Glomerular visceral epithelial cell (primary cell): ENCODE measurements at regions not wholly inside any gene's neighbourhood (a gene's known extent, or its start where the extent isn't known, plus 50 kb on each side); places are given as distances from the start of the nearest gene placed in this dataset.

Experiments used
- DNase-seq: peaks from one replicate; pipeline ENCODE4 v3.0.0-alpha.2; 2016; ENCODE audit errors: extremely low spot score

- DNase-seq: no peak
Observed at GRCh38 chr5:96340357-96340756, 92.7 kb downstream of the PCSK1 start.

GRCh38 chr5:96339862-96340261 lies 93.2 kb downstream of the PCSK1 start:
- DNase-seq: no peak

DNA sequence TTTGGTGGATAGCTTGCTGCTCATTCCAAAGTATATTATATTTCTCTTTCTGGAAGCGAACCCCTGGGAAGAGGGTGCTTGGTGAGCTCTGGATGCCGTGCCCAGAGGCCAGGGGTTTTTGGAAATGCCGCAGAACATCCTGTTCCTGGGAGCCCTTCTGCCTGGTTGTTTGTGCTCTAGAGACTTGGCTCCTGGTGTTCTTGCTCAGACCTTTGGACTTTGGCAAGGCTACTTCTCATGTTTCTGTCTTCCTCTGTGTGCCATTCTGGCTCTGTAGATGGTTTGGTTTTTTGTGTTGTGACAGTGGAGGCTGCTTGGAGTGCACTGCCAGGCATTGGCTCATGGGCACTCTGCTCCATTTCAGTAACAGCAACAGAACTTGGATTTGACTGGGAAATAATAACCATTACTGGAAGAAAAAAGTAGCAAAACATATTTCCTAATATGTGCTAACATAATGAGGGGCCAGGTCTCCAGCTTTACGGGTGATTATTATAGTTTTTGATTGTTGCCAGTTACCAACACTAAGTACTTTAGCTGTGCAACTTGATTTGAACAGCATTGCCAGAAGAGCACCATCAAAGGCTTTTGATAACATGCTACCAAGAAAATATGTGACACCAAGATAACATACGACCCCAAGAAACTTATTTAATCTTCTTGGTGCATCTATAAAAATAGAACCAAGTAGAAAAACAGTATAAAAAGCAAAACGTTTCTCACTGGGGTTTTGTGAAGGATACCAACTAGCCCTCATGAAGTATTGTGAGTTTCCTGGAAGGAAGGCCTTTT lies 94.2 kb downstream of the PCSK1 start:
- DNase-seq: no peak

DNA sequence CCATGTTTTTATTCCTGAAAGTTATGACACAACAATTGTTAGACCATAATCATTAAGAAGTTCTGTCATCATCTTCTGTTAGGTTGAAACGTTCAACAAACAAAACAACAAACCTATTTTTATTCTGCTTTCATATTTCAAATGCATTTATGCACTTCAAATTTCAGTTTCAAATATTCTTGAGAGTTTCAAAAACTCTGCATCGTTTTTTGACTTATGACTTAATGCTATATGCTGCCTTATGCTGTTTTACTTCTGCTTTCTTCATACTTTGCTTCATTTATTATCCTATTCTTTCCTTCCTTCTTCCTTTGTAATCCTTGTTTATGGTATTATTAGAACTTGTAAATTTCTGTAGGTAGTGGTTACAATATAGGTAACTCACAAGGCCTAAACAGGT lies 95.0 kb downstream of the PCSK1 start:
- no peak for DNase-seq

DNA sequence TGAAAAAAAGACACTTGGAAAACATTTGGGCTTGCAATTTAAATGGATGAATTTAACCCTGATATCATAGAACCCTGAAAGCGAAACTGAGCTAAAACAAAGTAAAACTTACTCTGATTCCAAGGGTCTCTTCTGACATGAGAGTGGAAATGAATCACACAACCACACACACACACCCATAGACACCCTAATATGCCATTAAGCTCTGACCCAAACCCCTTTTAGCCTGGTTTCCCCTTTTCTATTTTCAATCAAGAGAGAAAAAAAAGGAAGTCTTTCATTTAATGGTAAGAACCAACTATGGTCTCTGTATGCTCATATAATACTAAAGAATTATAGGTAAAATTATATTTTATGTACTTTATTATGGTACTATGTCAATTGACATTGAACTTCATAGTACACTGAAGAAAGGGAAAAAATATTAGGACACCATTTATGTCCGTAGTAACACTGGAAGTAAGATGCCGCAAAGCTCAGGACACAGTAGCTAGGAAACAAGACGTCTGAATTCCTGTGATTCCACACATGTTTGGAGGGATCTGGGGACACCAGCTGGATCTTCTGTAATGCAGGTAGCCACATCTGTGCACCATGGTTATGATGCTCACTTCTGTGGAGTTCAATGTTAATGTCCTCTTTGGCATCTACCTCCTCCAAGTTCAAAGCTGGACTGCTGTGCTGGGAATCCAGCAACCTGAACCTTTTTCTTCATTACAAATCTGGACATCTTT lies 95.8 kb downstream of the PCSK1 start:
- no peak for DNase-seq

- DNase-seq: peak; percentile 88
Observed at GRCh38 chr5:96336351-96336985, 96.6 kb downstream of the PCSK1 start.

- DNase-seq: peak; percentile 56
Observed at GRCh38 chr5:96335873-96336272, 97.2 kb downstream of the PCSK1 start.

DNA sequence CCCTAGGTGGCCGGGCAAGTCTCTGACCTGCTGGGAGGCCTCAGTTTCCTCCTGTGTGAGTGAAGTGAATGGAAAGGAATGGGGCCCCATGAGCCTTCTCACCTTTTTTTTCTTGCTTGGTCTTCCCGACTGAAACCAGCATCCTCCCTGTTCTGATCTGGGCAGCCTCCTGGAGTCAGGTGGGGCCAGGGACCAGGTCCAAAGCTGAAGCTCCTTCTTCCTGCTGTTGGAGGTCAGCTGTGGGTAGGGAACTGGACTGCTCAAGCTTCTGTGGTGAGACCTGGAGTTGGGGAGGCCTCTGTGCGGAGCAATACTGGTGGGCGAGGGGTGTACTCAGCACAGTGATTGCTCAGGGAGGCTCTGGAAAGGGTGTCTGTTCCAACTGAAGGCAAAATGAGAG lies 99.7 kb downstream of the PCSK1 start:
- no peak for DNase-seq

GRCh38 chr5:96332535-96333366 lies 100.3 kb downstream of the PCSK1 start:
- no peak for DNase-seq

- no peak for DNase-seq
Observed at GRCh38 chr5:96331681-96332361, 101.2 kb downstream of the PCSK1 start.

DNA sequence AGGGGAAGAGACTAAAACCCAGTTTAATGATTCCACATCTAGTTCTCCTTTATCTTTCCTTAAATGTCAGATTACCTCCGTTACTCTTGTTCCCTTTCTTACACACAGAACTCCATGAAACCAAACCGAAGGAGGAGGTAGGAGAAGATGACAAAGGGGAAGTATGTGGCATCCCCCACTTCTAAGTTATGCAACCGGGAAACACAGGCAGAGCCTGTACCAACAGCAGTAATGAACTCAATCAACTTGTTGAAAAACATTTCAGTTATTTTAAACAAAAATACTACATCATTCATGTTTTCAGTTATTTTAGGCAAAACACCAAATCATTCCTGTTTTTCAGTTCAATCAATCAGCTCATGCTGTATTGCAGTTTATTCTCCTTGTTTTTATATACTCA lies 101.8 kb downstream of the PCSK1 start:
- no peak for DNase-seq

DNA sequence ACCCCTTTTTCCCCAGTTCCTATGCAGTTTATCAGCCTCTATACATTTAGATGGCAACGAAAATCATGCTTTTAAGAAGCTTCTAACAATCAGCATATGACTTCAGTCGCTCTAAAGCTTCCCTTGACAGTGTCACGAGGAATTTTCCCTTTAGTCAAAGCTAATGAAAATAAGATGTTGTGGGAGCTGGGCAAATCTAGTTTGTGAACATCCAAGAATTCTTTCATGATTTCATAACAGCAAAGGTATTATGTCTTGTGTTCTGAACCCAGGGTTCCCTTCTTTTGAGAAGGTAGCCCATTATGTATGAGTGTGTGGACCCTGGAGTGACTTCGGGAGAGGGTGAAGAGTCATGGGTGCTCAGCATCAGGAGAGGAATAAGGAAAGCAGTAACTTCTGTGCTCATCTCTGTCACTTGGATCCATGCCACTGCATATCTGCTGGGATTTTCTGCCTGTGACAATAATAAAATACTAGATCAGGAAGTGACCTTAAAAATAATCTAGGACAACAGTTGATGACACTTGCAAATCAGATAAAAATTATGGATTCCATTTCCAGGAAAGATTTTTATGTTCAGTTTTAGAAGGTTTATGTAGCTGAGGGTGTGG lies 102.4 kb downstream of the PCSK1 start:
- no peak for DNase-seq

GRCh38 chr5:96329886-96330529 lies 103.0 kb downstream of the PCSK1 start:
- no peak for DNase-seq

DNA sequence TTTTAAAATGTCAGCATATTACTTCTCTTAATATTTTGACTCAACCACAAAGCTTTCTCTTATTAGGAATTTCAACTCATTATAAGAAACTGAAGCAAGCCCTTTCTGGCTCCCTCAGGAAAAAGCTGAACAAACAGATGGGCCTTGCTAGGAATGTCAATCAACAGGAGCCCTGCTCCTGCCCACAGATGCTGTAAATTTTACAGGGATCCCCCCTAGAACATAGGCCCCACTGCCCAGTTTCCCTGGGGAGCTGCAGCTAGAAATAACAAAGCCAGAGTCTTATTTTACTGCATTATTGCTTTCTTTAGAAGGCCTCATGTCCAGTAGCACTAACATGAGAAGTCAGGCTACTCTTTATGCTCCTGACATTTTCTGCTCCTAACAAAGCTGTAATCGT lies 103.8 kb downstream of the PCSK1 start:
- no peak for DNase-seq

DNA sequence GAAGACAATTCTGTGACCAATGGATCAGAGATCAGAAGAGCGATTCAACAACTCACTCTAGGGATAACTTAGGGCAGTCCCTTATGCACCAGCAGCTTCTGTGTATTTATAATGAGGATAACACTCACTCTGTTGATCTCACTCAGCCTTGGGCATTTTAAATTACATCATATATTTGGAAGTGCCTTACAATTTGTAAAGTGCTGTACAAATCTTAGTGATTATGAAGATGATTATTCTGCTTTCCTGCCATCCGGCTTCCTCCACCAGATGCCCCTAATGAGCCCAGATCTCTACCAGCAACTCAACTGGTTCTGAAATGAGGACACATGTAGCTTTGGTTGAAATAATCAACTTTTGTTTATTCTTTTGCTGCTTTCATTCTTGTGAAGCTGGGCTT lies 105.3 kb downstream of the PCSK1 start:
- DNase-seq: no peak

- DNase-seq: no peak
Observed at GRCh38 chr5:96326902-96327301, 106.1 kb downstream of the PCSK1 start.

- DNase-seq: peak; percentile 70
Observed at GRCh38 chr5:96324708-96325107, 108.3 kb downstream of the PCSK1 start.

DNA sequence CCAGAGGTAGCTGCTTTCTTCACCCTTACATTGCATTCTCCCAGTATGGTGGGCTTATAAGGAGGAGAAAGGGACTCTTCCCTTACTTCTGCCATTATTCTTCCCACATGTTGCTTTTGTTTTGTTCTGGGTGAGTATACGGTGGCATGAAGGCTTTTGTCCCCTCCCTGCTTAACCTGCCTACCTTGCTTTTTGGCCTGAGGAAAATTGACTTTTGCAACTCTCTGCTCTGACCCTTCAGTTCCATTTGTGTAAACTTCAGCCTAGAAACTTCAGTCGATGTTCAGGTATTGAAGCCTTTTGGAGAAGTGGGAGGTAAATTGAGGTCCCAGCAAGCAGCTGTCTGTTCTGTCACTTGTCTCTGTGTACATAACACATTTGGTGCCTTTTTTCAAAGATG lies 110.2 kb downstream of the PCSK1 start:
- no peak for DNase-seq

- no peak for DNase-seq
Observed at GRCh38 chr5:96322217-96322616, 110.8 kb downstream of the PCSK1 start.

DNA sequence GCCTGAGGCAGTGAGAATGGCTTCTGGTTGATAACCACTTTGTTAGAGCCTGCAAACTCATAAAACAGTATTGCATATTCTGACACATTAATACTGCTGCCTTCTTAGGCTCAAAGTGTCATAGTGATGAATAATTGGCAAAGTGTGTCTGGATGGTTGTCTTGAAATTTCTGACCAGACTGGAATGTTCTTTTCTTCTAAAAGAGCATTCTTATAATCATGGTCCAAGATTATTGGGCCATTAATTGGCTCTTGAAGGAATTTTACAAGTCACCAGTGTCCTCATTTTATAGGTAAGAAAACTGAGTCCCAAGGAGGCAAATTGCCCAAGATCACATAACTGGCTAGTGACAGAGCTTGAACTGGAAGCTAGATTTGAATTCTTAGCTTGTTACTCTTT lies 111.7 kb downstream of the PCSK1 start:
- DNase-seq: no peak
